ENCODE measurements at regions not wholly inside any gene's neighbourhood (a gene's known extent, or its start where the extent isn't known, plus 50 kb on each side); places are given as distances from the start of the nearest gene placed in this dataset.

GRCh38 chr11:15783619-15784018, 572.7 kb downstream of the SOX6 start:
- no peak overlapping the region for H3K27ac ChIP-seq (ENCODE audit: low read length)
- ChIA-PET POLR2A (no interaction called here), CTCF (no interaction called here)
- no peak overlapping the region for H3K4me3 ChIP-seq (ENCODE audit: low read depth in 2 of 2, low read length in 2 of 2)
- no TSS peak for BruUV-seq (replicated peaks)
- no peak for TF ChIP-seq CTCF (IDR thresholded peaks at IDR 0.05)
- no peak for TF ChIP-seq SIN3A (IDR thresholded peaks at IDR 0.05; ENCODE audit: borderline replicate concordance, insufficient read depth, low read depth, low read length)
- no peak for TF ChIP-seq REST (IDR thresholded peaks at IDR 0.05; ENCODE audit: insufficient read depth in 1 of 2, low read depth in 2 of 2, low read length in 1 of 2)
- no peak for TF ChIP-seq TCF7L2 (IDR thresholded peaks at IDR 0.05; ENCODE audit: low read depth, low read length)
- no peak for TF ChIP-seq POLR2AphosphoS5 (IDR thresholded peaks at IDR 0.05; ENCODE audit: low read depth, low read length)
- in situ Hi-C loops (cut with HindIII; ENCODE audit: low pct_unique_long_range_greater_than_20kb, low sequenced_read_pairs), result no loop called here
- intact Hi-C loops (cut with micrococcal nuclease; ENCODE audit: unreplicated experiment), result no loop called here
- ATAC-seq (no peak), DNase-seq (ENCODE audit: low read depth, low spot score) (no peak)
- H3K36me3 ChIP-seq (ENCODE audit: control insufficient read depth, insufficient read depth, low read length), result no peaks in the 10 kb centered on the region
- no peaks in the 10 kb centered on the region; the same call in 1 of the 2 replicates for H3K27me3 ChIP-seq (ENCODE audit: control insufficient read depth, insufficient read depth, low read length)
- H3K4me1 ChIP-seq (ENCODE audit: control insufficient read depth, insufficient read depth, low read length), result no peaks in the 10 kb centered on the region
- H3K9me3 ChIP-seq (ENCODE audit: control insufficient read depth, insufficient read depth, low read depth, low read length), result no peaks in the 10 kb centered on the region

GRCh38 chr11:15793043-15793996, 563.0 kb downstream of the SOX6 start:
- in situ Hi-C loops (cut with HindIII; ENCODE audit: low pct_unique_long_range_greater_than_20kb, low sequenced_read_pairs) (no loop called here), intact Hi-C loops (cut with micrococcal nuclease; ENCODE audit: unreplicated experiment) (no loop called here)
- CTCF ChIA-PET, result no interaction called here

More at GRCh38 chr11:15793043-15793996, 563.0 kb downstream of the SOX6 start:
- H3K27ac ChIP-seq (ENCODE audit: low read length), result no peak overlapping the region
- H3K9me3 ChIP-seq (ENCODE audit: control insufficient read depth, insufficient read depth, low read depth, low read length), result no peaks in the 10 kb centered on the region
- H3K27me3 ChIP-seq (ENCODE audit: control insufficient read depth, insufficient read depth, low read length), result no peaks in the 10 kb centered on the region
- TF ChIP-seq SIN3A (IDR thresholded peaks at IDR 0.05; ENCODE audit: borderline replicate concordance, insufficient read depth, low read depth, low read length) (no peak), POLR2AphosphoS5 (IDR thresholded peaks at IDR 0.05; ENCODE audit: low read depth, low read length) (no peak), TCF7L2 (IDR thresholded peaks at IDR 0.05; ENCODE audit: low read depth, low read length) (no peak), CTCF (IDR thresholded peaks at IDR 0.05) (no peak)
- no peaks in the 10 kb centered on the region for H3K4me1 ChIP-seq (ENCODE audit: control insufficient read depth, insufficient read depth, low read length)
- ATAC-seq (no peak), DNase-seq (ENCODE audit: low read depth, low spot score) (no peak)
- POLR2A ChIA-PET, result no interaction called here
- no peaks in the 10 kb centered on the region for H3K36me3 ChIP-seq (ENCODE audit: control insufficient read depth, insufficient read depth, low read length)
- no TSS peak for BruUV-seq (replicated peaks)
- H3K4me3 ChIP-seq (ENCODE audit: low read depth in 2 of 2, low read length in 2 of 2), result no peak overlapping the region

Measured in Panc1 (cell line).